NT2/D1 (cell line): ENCODE measurements at regions not wholly inside any gene's neighbourhood (a gene's known extent, or its start where the extent isn't known, plus 50 kb on each side); places are given as distances from the start of the nearest gene placed in this dataset.

Experiments
- SUZ12 ChIP-seq: IDR thresholded peaks from 2 replicates; pipeline ENCODE4 v1.6.1; 2011; ENCODE audit not compliant: insufficient read length, insufficient read depth; ENCODE audit errors: extremely low read depth
- YY1 ChIP-seq: IDR thresholded peaks from 2 replicates; pipeline ENCODE4 v1.6.1; 2011; ENCODE audit not compliant: insufficient read length, insufficient read depth

GRCh38 chr17:77390870-77391269 lies 250.1 kb downstream of the SEC14L1 start:
- no peak for TF ChIP-seq SUZ12
- no peak for TF ChIP-seq YY1
